ENCODE measurements at regions not wholly inside any gene's neighbourhood (a gene's known extent, or its start where the extent isn't known, plus 50 kb on each side); places are given as distances from the start of the nearest gene placed in this dataset.
"Not testable (repeated sequence)": the region's sequence is repeated elsewhere in the genome, so short reads cannot be mapped to it uniquely, and the experiment has no call there.

- DNase-seq (ENCODE audit: low read depth in 2 of 2), result not testable (repeated sequence)
Measured at GRCh38 chr4:86413426-86413825, 53.6 kb upstream of the MAPK10 start.

DNA sequence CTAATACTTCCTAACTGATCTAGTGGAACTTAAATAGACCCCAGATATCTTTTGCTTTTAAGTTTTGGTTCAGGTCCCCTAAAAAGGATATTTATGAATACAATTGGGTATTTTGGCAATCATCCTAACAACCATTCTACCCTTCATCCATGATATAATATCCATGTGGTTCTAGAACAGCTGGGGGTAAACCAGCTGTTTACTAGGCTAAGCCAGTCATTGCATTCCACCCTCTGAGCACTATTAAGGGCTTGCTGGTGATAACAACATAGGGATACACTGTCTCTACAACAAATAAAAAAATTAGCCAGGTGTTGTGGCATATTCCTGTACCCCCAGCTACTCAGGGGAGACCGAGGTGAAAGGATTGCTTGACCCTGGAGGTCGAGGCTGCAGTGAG is 54.8 kb upstream of the MAPK10 start:
- DNase-seq (ENCODE audit: low read depth in 2 of 2), result no peak

GRCh38 chr4:86416081-86416480 is 56.2 kb upstream of the MAPK10 start:
- DNase-seq (ENCODE audit: low read depth in 2 of 2), result no peak

DNA sequence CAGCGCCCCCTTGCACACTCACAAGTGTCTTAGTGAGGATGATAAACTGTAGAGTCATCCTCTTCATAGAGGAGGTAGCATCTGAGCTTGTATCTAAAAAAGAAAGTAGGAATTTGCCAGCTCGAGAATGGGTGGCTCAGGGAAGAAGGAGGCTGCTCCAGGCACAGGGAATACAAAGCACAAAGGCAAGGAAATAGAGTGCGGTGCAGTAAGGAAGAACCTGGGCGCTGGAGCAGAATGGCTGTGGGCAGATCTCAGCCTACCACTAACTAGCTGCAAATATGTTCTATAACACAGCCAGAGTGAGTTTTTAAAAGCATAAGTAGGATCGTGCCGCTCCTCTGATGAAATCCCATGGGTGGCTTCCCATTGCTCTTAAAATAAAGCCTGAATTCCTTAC is 61.6 kb upstream of the MAPK10 start:
- DNase-seq (ENCODE audit: low read depth in 2 of 2), result no peak

DNA sequence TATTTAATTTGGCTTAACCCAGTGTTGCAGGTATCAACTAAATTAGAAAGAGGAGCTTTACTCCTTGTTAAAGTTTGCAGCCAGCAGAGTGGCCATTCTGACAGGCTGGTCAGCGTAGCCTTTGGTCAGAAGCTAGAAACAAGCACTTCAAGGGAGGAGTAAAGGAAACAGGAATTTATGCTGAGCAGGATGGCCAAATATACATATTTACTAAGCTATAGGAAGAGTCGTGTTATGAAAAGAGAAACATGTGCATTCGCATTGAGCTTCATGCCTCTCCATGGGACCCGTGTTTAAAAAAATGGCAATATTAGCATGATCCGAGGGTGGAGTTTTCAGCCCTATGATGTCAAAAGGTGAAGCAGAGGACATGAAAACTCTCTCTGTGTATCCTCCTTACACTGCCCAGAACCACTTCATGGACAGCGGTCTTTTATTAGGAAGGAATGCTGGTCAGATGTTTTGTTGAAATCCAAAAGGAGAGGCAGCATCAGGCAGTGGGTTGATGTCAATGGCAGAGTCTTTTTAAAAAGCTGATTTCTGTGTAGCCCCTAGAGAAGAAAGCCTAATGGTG is 71.8 kb upstream of the MAPK10 start:
- DNase-seq (ENCODE audit: low read depth in 2 of 2), result no peak

DNA sequence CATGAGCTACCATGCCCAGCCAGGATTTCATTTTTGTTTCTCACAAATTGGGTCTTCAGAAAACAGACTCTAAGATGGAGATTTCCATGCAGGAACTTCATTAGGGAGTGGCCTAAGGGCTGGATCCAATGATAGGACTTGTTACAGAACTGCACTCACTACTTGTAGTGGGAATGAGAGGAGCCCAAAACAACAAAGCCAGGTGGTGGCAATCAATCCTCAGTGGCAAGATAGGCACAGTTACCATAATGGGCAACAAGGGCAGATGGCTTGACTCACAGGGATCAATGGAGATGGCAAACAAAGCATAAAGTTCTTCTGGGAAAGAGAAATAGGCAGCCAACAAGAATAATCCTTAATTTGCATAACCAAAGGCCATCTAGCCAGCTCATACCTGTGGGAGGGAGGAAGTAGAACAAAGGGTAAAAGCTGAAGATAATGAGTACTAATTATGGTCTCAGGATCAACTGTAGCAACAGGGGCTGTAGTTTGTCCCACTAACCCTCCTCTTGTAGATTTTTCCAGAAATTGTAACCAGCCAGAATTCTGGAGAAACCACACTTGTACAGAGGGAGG is 72.8 kb upstream of the MAPK10 start:
- no peak for DNase-seq (ENCODE audit: low read depth in 2 of 2)

DNA sequence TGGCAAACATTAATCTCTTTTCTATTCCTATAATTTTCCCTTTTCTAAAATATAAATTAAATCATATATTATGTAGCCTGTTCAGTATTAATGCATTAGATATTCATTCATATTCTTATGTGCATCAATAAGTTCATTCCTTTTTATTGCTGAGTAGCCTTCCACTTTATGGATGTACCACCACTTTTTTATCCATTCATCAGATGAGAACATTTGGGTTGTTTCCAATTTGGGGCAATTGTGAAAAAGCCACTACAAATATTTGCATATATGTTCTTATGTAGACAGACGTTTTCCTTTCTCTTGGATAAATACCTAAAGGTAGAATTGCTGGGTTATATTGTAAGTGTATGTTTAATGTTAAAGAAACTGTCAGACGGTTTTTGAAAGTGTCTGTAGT is 79.4 kb upstream of the MAPK10 start:
- no peak for DNase-seq (ENCODE audit: low read depth in 2 of 2)

- peak in 1 of 2 experiments; percentile 13 for DNase-seq (ENCODE audit: low read depth in 2 of 2)
Measured at GRCh38 chr4:86441175-86441936, 81.5 kb upstream of the MAPK10 start.

GRCh38 chr4:86442881-86443280 is 83.0 kb upstream of the MAPK10 start:
- DNase-seq (ENCODE audit: low read depth in 2 of 2), result no peak

- DNase-seq (ENCODE audit: low read depth in 2 of 2), result no peak
Measured at GRCh38 chr4:86443495-86443894, 83.6 kb upstream of the MAPK10 start.

DNA sequence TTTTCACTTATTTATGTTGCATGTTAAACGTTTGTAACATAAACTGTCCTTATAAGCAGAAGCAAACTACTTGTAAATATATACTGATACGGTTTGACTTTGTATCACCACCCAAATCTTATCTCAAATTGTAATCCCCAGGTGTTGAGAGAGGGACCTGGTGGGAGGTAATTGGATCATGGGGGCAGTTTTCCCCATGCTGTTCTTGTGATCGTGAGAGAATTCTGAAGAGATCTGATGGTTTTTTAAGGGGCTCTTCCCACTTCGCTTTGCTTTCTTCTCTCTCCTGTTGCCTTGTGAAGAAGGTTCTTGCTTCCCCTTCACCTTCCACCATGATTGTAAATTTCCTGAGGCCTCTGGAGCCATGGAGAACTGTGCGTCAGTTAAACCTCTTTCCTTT is 87.1 kb upstream of the MAPK10 start:
- DNase-seq (ENCODE audit: low read depth in 2 of 2), result no peak

GRCh38 chr4:86448871-86449270 is 89.0 kb upstream of the MAPK10 start:
- DNase-seq (ENCODE audit: low read depth in 2 of 2), result no peak

DNA sequence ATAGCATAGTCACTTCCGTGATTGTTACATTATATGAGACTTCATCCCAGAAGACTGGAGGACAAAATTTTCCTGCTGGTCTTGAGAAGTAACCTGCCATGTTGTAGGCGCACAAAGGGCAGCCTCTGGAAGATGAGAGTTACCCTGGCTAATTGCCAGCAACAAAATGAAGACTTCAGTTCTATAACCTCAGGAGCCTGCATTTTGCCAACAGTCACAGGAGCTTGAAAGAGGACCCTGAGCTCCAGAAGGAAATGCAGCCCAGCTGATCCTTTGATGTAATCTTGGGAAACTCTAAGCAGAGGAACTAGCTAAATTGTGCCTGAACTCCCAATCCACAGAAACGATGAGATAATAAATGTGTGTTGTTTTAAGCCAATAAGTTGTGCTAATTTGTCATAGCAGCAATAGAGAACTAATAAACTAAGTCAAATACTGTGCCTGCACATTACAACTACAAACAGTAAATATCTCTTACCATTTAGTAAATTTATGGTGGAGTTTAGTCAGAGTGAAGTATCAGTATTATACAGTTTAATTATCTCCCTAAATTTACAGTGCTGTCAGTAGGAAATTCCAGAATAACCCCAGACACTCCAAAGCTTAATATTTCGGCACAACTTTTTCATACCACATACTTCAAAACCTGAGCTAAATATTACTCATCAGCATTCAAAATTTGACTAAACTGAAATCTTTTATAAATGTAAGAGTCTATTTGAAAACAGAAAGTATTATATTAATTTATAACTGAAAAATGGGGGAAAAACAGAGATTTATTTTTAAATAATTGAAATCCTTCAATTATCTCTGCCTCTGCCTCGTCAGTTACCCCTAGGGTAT is 90.1 kb upstream of the MAPK10 start:
- peak in 1 of 2 experiments; percentile 10 for DNase-seq (ENCODE audit: low read depth in 2 of 2)

DNA sequence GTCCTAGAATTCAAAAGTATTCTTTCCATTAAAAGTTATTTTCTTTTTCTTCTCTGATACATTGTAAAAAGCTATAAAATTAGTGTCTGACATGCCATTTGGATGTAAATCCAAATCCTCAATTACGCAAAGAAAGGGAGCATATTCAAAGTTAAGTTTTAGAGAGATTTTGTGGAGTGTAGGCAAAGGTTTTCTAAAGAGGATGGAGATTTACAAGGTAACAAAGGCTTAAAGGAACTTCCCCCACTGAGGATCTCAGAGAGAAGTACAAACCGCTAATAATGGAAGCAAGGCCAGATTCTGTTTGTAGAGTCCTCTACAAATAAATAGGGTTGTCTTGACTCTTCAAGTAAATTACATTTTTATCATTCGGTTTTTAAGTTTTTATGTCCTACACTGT is 91.0 kb upstream of the MAPK10 start:
- no peak for DNase-seq (ENCODE audit: low read depth in 2 of 2)

- no peak for DNase-seq (ENCODE audit: low read depth in 2 of 2)
Measured at GRCh38 chr4:86451560-86452330, 91.9 kb upstream of the MAPK10 start.

GRCh38 chr4:86452422-86452891 is 92.6 kb upstream of the MAPK10 start:
- DNase-seq (ENCODE audit: low read depth in 2 of 2), result no peak

- DNase-seq (ENCODE audit: low read depth in 2 of 2), result no peak
Measured at GRCh38 chr4:86452924-86453531, 93.2 kb upstream of the MAPK10 start.

- DNase-seq (ENCODE audit: low read depth in 2 of 2), result not testable (repeated sequence)
Measured at GRCh38 chr4:86453611-86454072, 93.8 kb upstream of the MAPK10 start.

DNA sequence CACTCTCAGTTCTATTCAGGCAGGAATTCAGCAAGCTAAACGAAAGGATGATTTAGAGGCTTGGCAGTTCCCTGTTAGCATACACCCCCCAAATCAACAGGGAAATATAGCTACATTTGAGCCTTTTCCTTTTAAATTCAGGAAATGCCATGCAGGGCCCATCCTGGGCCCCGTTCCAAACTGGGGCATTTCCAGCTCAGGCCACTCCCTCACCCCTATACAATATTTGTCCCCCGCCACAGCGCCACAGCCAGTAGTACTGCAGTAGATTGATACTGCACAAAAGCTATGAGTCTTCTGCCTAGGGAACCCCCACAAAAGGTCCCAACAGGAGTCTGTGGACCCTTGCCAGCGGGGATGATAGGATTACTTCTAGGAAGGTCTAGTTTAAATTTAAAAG is 102.0 kb upstream of the MAPK10 start:
- DNase-seq (ENCODE audit: low read depth in 2 of 2), result no peak

- no peak for DNase-seq (ENCODE audit: low read depth in 2 of 2)
Measured at GRCh38 chr4:86472377-86473019, 112.6 kb upstream of the MAPK10 start.
